Type B pancreatic cell (in vitro differentiated cells): ENCODE measurements at regions not wholly inside any gene's neighbourhood (a gene's known extent, or its start where the extent isn't known, plus 50 kb on each side); places are given as distances from the start of the nearest gene placed in this dataset.

Experiments used
- DNase-seq: peaks from one replicate; pipeline ENCODE4 v3.0.0; 2021; ENCODE audit warnings: mixed read lengths; ENCODE audit not compliant: unreplicated experiment; ENCODE audit errors: extremely low spot score
- H3K27ac Mint-ChIP-seq: 2 replicates; pipeline ENCODE4 v1.8.0; 2021; ENCODE audit warnings: mild to moderate bottlenecking, mixed read lengths
- H3K27me3 Mint-ChIP-seq: 2 replicates; pipeline ENCODE4 v1.8.0; 2021; ENCODE audit warnings: mixed read lengths
- H3K36me3 Mint-ChIP-seq: 2 replicates; pipeline ENCODE4 v1.8.0; 2021; ENCODE audit warnings: mixed read lengths
- H3K4me1 Mint-ChIP-seq: one replicate; pipeline ENCODE4 v1.8.0; 2021; ENCODE audit warnings: mixed read lengths; ENCODE audit not compliant: unreplicated experiment
- H3K4me3 Mint-ChIP-seq: 2 replicates; pipeline ENCODE4 v1.8.0; 2021; ENCODE audit warnings: mild to moderate bottlenecking, mixed read lengths
- H3K9me3 Mint-ChIP-seq: 2 replicates; pipeline ENCODE4 v1.8.0; 2021; ENCODE audit warnings: mixed read lengths
- CTCF ChIP-seq: fragments of 200-600 bp; sonication (generic); conservative IDR thresholded peaks from 2 replicates; pipeline ENCODE4 v1.5.0; 2021; ENCODE audit warnings: antibody characterized with exemption, mild to moderate bottlenecking

- no peak for TF ChIP-seq CTCF
- no peaks in the 10 kb centered on the region for H3K36me3 Mint-ChIP-seq
- no peaks in the 10 kb centered on the region for H3K27me3 Mint-ChIP-seq
- no peak overlapping the region for H3K4me3 Mint-ChIP-seq
- no peak for DNase-seq
- H3K4me1 Mint-ChIP-seq = no peaks in the 10 kb centered on the region
- no peak overlapping the region for H3K27ac Mint-ChIP-seq
- no peaks in the 10 kb centered on the region for H3K9me3 Mint-ChIP-seq
Observed at GRCh38 chr7:52197221-52197620, 838.2 kb upstream of the POM121L12 start.

- Mint-ChIP-seq H3K9me3 (no peaks in the 10 kb centered on the region), H3K4me1 (no peaks in the 10 kb centered on the region), H3K4me3 (no peak overlapping the region), H3K27me3 (no peaks in the 10 kb centered on the region), H3K27ac (no peak overlapping the region), H3K36me3 (no peaks in the 10 kb centered on the region)
- TF ChIP-seq CTCF = no peak
- no peak for DNase-seq
Observed at GRCh38 chr7:52195664-52196063, 839.8 kb upstream of the POM121L12 start.

GRCh38 chr7:52189153-52189778 lies 846.2 kb upstream of the POM121L12 start:
- Mint-ChIP-seq H3K36me3 (no peaks in the 10 kb centered on the region), H3K27me3 (no peaks in the 10 kb centered on the region), H3K27ac (no peak overlapping the region), H3K4me1 (no peaks in the 10 kb centered on the region), H3K9me3 (peaks cover 9% of the 10 kb centered on the region), H3K4me3 (no peak overlapping the region)
- no peak for DNase-seq
- TF ChIP-seq CTCF = no peak

- H3K9me3 Mint-ChIP-seq = peaks cover 13% of the 10 kb centered on the region
- H3K4me1 Mint-ChIP-seq = no peaks in the 10 kb centered on the region
- no peak overlapping the region for H3K4me3 Mint-ChIP-seq
- TF ChIP-seq CTCF = no peak
- no peak for DNase-seq
- H3K27me3 Mint-ChIP-seq = no peaks in the 10 kb centered on the region
- no peak overlapping the region for H3K27ac Mint-ChIP-seq
- H3K36me3 Mint-ChIP-seq = no peaks in the 10 kb centered on the region
Observed at GRCh38 chr7:52184006-52184703, 851.3 kb upstream of the POM121L12 start.

- H3K4me3 Mint-ChIP-seq = no peak overlapping the region
- H3K4me1 Mint-ChIP-seq = no peaks in the 10 kb centered on the region
- H3K36me3 Mint-ChIP-seq = no peaks in the 10 kb centered on the region
- no peak for TF ChIP-seq CTCF
- H3K9me3 Mint-ChIP-seq = peaks cover 5% of the 10 kb centered on the region
- no peak for DNase-seq
- H3K27me3 Mint-ChIP-seq = no peaks in the 10 kb centered on the region
- no peak overlapping the region for H3K27ac Mint-ChIP-seq
Observed at GRCh38 chr7:52179934-52180333, 855.5 kb upstream of the POM121L12 start.
